G401 (cell line): ENCODE measurements at regions not wholly inside any gene's neighbourhood (a gene's known extent, or its start where the extent isn't known, plus 50 kb on each side); places are given as distances from the start of the nearest gene placed in this dataset.

Experiments
- DNase-seq: peaks from one replicate; pipeline ENCODE4 v3.0.0-alpha.2; 2015; ENCODE audit warnings: low spot score
- in situ Hi-C: cut with HindIII; loops from 2 replicates; pipeline ENCODE4 v1.10.0; 2016; ENCODE audit warnings: low sequenced_read_pairs, mixed read lengths

GRCh38 chr3:24033818-24034217 lies 88.7 kb downstream of the NR1D2 start:
- in situ Hi-C loops, result no loop called here

DNA sequence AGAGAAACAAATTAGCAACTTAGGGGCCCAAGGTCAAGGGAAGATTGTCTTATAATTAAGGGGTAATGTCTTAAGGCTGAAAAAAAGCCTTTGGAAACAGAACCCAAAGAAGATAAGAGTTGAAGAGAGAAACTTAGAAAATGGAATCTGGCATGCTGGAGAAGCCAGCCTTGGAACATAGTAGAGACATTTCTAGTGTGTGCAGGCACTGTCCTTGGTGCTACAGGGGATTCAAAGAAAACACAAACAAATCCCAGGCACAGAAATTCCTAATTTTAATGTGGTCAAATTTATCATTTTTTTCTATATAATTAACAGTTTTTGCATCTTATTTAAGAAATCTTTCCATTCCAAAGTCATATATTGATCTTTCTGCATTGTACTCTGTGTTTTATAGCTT lies 89.4 kb downstream of the NR1D2 start:
- in situ Hi-C loops, result no loop called here
- DNase-seq, result no peak

More at GRCh38 chr3:24033818-24034217, 88.7 kb downstream of the NR1D2 start:
- no peak for DNase-seq

DNA sequence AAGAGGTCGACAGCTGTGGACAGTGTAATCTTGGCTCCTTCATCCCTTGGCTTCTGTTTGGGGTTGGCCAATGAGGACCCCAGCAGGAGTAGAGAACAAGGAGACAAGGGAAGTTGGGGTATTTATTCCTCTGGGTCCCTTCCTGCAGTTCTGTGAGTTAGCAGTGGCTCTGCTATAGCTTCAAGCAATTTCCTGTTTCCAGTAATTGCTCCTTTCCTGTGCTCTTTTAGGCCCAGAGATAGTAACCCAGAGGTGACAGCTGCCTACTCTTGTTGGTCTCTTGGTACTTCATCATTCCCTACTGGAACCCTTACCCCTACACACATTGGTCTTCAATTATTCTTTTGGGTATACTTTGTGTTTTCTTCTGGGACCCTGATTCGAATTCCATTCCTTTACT lies 92.9 kb downstream of the NR1D2 start:
- in situ Hi-C loops, result no loop called here
- no peak for DNase-seq

GRCh38 chr3:24040311-24040710 lies 95.2 kb downstream of the NR1D2 start:
- in situ Hi-C loops, result no loop called here
- DNase-seq, result no peak

DNA sequence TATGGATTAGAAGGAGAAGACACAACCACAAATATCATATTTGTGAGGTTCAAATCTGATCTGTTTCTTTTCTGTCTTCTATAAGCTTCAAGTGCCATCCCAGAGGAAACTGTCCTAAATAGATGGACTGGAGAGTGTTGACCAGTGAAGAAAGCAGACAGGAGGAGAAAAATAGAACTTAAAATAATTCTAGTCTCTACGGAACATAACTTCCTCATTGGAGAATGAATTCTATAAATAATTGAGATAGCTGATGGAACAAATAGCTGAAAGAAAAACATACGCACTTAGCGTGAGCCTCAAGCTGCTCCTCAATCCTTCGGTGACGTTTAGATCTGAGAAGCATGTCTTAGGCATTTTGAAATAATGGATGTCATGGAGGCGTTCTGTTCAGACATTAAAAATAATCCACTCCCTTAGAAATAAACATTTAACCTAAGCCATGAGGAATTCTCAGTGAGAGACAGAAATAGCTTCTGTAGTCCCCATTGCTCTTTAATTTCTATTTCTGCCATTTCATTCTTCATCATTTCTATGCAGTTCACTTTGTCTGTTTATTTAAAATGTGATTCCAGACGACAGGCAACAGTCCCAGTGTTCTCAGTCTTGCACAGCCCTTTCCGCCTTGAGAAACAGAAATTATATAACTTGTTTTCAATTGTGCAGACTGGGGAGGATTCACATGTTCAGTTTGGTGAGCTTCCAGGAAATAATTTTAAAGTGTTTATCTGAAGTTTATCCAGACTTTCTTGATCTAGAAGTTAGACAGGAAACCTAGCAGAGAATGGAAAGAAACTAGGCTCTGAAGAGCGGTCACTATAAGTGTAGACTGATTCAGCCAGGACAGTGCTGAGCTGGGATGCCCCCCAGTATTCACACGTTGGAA lies 97.3 kb downstream of the NR1D2 start:
- DNase-seq, result peak; percentile 8
- in situ Hi-C loops, result no loop called here

- no peak for DNase-seq
- in situ Hi-C loops, result no loop called here
Measured at GRCh38 chr3:24043168-24043567, 98.1 kb downstream of the NR1D2 start.

GRCh38 chr3:24043985-24044384 lies 98.9 kb downstream of the NR1D2 start:
- DNase-seq, result no peak
- in situ Hi-C loops, result no loop called here

GRCh38 chr3:24046214-24046613 lies 101.1 kb downstream of the NR1D2 start:
- in situ Hi-C loops, result no loop called here
- DNase-seq, result no peak

- in situ Hi-C loops, result no loop called here
- no peak for DNase-seq
Measured at GRCh38 chr3:24047513-24047912, 102.4 kb downstream of the NR1D2 start.

- in situ Hi-C loops, result no loop called here
Measured at GRCh38 chr3:24048843-24049242, 103.8 kb downstream of the NR1D2 start.

DNA sequence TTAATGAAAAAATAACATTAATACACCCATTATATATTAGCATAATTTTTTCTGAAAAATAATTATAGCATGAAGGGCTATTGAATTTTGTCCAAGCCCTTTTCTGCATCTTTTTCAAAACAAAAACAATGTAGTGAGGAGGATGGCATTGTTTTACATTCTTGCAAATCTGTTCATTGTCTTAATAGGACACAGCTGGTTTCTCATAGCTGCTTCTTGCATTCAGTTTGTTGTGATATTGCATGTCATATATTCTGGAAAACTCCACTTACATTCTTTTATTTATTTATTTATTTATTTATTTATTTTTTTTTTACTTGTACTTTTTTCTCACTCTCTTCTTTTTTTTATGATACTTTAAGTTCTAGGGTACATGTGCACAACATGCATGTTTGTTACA lies 107.4 kb downstream of the NR1D2 start:
- DNase-seq, result no peak
- in situ Hi-C loops, result no loop called here

More at GRCh38 chr3:24048843-24049242, 103.8 kb downstream of the NR1D2 start:
- DNase-seq, result no peak

- in situ Hi-C loops, result no loop called here
- DNase-seq, result no peak
Measured at GRCh38 chr3:24058940-24059705, 114.0 kb downstream of the NR1D2 start.

GRCh38 chr3:24060055-24060454 lies 115.0 kb downstream of the NR1D2 start:
- DNase-seq, result no peak
- in situ Hi-C loops, result no loop called here

DNA sequence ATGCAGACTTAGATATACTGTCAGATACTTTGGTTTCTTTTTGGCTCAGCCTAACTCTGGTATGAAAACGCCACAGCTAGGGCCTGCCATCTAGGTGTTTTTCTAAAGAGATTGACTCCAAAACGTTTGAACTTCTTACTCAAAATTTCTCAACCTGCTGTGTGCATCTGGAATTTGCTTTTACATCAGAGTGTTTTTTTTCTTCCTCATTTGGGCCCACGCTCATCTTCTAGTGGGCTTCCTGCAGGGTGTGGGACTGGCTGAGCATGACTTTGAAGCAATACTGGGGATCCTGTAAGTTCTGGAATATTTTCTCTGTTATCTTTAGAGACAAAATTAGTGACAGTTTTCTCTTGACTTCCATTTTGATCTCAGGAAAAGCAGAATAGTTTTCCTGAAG lies 117.8 kb downstream of the NR1D2 start:
- DNase-seq, result no peak
- in situ Hi-C loops, result no loop called here
